PC-9 (cell line): ENCODE measurements at regions not wholly inside any gene's neighbourhood (a gene's known extent, or its start where the extent isn't known, plus 50 kb on each side); places are given as distances from the start of the nearest gene placed in this dataset.

Experiments
- BruUV-seq: library from RNA; stranded (reverse); fragments of 400-500 nt; replicated peaks from 2 replicates; lab custom pipeline; 2021; lab: Mats Ljungman, UMichigan
- CTCF ChIA-PET: fragments of 300-600 bp; sonication (Branson Sonifier 250); formaldehyde crosslinking; loops from one replicate; lab custom pipeline; 2022; ENCODE audit warnings: antibody characterized with exemption; lab: Charles Lee
- POLR2A ChIA-PET: fragments of 300-600 bp; sonication (Branson Sonifier 250); formaldehyde crosslinking; loops from one replicate; lab custom pipeline; 2022; ENCODE audit warnings: antibody characterized with exemption; ENCODE audit not compliant: unreplicated experiment; lab: Charles Lee
- DNase-seq, 2 experiments: peaks; one replicate each; pipeline versions ENCODE4 v3.0.0 to v3.0.0-alpha.2; 2015 to 2022; ENCODE audit warnings: mixed read lengths in 1 of 2
- H2AFZ ChIP-seq: fragments of 200-600 bp; sonication (generic); 2 replicates; pipeline ENCODE4 v1.8.1; 2017; ENCODE audit warnings: antibody characterized with exemption
- H3F3A ChIP-seq: fragments of 200-600 bp; sonication (generic); 2 replicates; pipeline ENCODE4 v1.8.1; 2017; ENCODE audit warnings: antibody characterized with exemption, mild to moderate bottlenecking, low read depth; ENCODE audit not compliant: insufficient read depth
- H3K27ac ChIP-seq: fragments of 200-600 bp; sonication (generic); 2 replicates; pipeline ENCODE4 v1.6.1; 2016; ENCODE audit warnings: mixed run types
- H3K27me3 ChIP-seq: fragments of 200-600 bp; sonication (generic); 2 replicates; pipeline ENCODE4 v1.6.1; 2016; ENCODE audit warnings: low read depth, mixed run types; ENCODE audit not compliant: insufficient read depth
- H3K36me3 ChIP-seq: fragments of 200-600 bp; sonication (generic); 2 replicates; pipeline ENCODE4 v1.6.1; 2016; ENCODE audit warnings: low read depth, mixed run types
- H3K4me1 ChIP-seq: fragments of 200-600 bp; sonication (generic); replicated peaks from 2 replicates; pipeline ENCODE4 v1.6.1; 2016; ENCODE audit warnings: mixed run types; ENCODE audit not compliant: insufficient read depth
- H3K4me2 ChIP-seq: fragments of 200-600 bp; sonication (generic); 2 replicates; pipeline ENCODE4 v1.6.1; 2017; ENCODE audit warnings: mixed run types
- H3K4me3 ChIP-seq: fragments of 200-600 bp; sonication (generic); 2 replicates; pipeline ENCODE4 v1.6.1; 2016; ENCODE audit warnings: mixed run types
- H3K79me2 ChIP-seq: fragments of 200-600 bp; sonication (generic); 2 replicates; pipeline ENCODE4 v1.6.1; 2017; ENCODE audit warnings: low read depth, mixed run types
- H3K9me2 ChIP-seq: fragments of 200-600 bp; sonication (generic); 2 replicates; pipeline ENCODE4 v1.8.1; 2017; ENCODE audit warnings: mild to moderate bottlenecking; ENCODE audit not compliant: insufficient read depth
- H3K9me3 ChIP-seq: fragments of 200-600 bp; sonication (generic); 2 replicates; pipeline ENCODE4 v1.8.1; 2016; ENCODE audit warnings: low read depth; ENCODE audit not compliant: insufficient read depth
- H4K20me1 ChIP-seq: fragments of 200-600 bp; sonication (generic); 2 replicates; pipeline ENCODE4 v1.8.1; 2017; ENCODE audit not compliant: insufficient read depth
- CTCF ChIP-seq: fragments of 200-600 bp; sonication (generic); conservative IDR thresholded peaks from 2 replicates; pipeline ENCODE4 v1.6.1; 2017; ENCODE audit warnings: mixed run types, antibody characterized with exemption, mild to moderate bottlenecking, moderate library complexity
- EZH2 ChIP-seq: fragments of 200-600 bp; sonication (generic); IDR thresholded peaks from 2 replicates; pipeline ENCODE4 v1.8.0; 2017; ENCODE audit warnings: antibody characterized with exemption, low read depth
- intact Hi-C: fragments of 100-400 bp; cut with micrococcal nuclease; formaldehyde crosslinking; loops from one replicate; pipeline ENCODE4 v1.10.0; 2022; ENCODE audit not compliant: unreplicated experiment

DNA sequence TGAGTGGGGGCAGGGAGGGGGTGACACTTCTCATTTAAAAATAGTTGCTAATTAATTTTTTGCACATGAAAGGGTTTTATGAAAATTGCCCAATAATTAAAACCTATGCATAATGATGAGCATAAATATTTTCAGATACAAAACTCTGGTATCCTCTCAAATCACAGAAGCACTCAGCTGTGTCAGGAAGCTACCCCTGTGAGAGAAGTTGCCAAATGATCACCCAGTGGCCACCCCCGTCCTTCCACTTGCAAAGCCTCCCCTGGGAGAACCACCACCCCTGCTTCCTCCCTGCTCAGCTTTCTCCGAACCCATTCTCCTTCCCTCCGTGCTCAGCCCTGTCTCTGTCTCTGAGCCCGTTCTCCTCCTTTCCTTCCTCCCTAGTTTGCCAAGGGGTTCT, 400.2 kb upstream of the SALL3 start:
- intact Hi-C loops = no loop called here
- Histone ChIP-seq H3K79me2 (no peaks in the 10 kb centered on the region), H3K4me1 (no peaks in the 10 kb centered on the region), H3K27me3 (peaks cover 74% of the 10 kb centered on the region), H3F3A (no peaks in the 10 kb centered on the region), H2AFZ (no peak overlapping the region), H4K20me1 (no peaks in the 10 kb centered on the region), H3K9me2 (no peaks in the 10 kb centered on the region), H3K36me3 (no peaks in the 10 kb centered on the region), H3K9me3 (no peaks in the 10 kb centered on the region), H3K27ac (no peak overlapping the region), H3K4me2 (no peak overlapping the region), H3K4me3 (no peak overlapping the region)
- BruUV-seq = no TSS peak
- no peak for DNase-seq
- TF ChIP-seq EZH2 = no peak
- no peak for TF ChIP-seq CTCF
- ChIA-PET POLR2A (no interaction called here), CTCF (no interaction called here)

- no peak overlapping the region for H3K4me3 ChIP-seq
- ChIA-PET POLR2A (no interaction called here), CTCF (no interaction called here)
- H2AFZ ChIP-seq = no peak overlapping the region
- DNase-seq = no peak
- no peaks in the 10 kb centered on the region for H3K9me2 ChIP-seq
- H3K79me2 ChIP-seq = no peaks in the 10 kb centered on the region
- intact Hi-C loops = no loop called here
- no peak for TF ChIP-seq CTCF
- no peak for TF ChIP-seq EZH2
- no TSS peak for BruUV-seq
- no peaks in the 10 kb centered on the region for H3K9me3 ChIP-seq
- no peaks in the 10 kb centered on the region for H3K36me3 ChIP-seq
- no peaks in the 10 kb centered on the region for H4K20me1 ChIP-seq
- no peaks in the 10 kb centered on the region for H3K4me1 ChIP-seq
- H3K27me3 ChIP-seq = peaks cover 80% of the 10 kb centered on the region
- no peak overlapping the region for H3K4me2 ChIP-seq
- no peaks in the 10 kb centered on the region for H3F3A ChIP-seq
- no peak overlapping the region for H3K27ac ChIP-seq
Observed at GRCh38 chr18:78579854-78580577, 399.6 kb upstream of the SALL3 start.

- Histone ChIP-seq H3K9me2 (no peaks in the 10 kb centered on the region), H3F3A (no peaks in the 10 kb centered on the region), H3K4me2 (no peak overlapping the region), H4K20me1 (no peaks in the 10 kb centered on the region), H2AFZ (no peak overlapping the region), H3K36me3 (no peaks in the 10 kb centered on the region), H3K27me3 (peaks cover 88% of the 10 kb centered on the region), H3K79me2 (no peaks in the 10 kb centered on the region), H3K9me3 (no peaks in the 10 kb centered on the region), H3K4me3 (no peak overlapping the region), H3K4me1 (no peaks in the 10 kb centered on the region), H3K27ac (no peak overlapping the region)
- ChIA-PET POLR2A (no interaction called here), CTCF (no interaction called here)
- intact Hi-C loops = no loop called here
- BruUV-seq = no TSS peak
- no peak for TF ChIP-seq EZH2
- no peak for TF ChIP-seq CTCF
- no peak for DNase-seq
Observed at GRCh38 chr18:78580835-78581339, 398.7 kb upstream of the SALL3 start.
